GDM1 (cell line): ENCODE measurements at regions not wholly inside any gene's neighbourhood (a gene's known extent, or its start where the extent isn't known, plus 50 kb on each side); places are given as distances from the start of the nearest gene placed in this dataset.
"Not testable (repeated sequence)": the region's sequence is repeated elsewhere in the genome, so short reads cannot be mapped to it uniquely, and the experiment has no call there.

Experiments
- DNase-seq: peaks from one replicate; lab custom pipeline; 2025; lab: John Stamatoyannopoulos, UW

DNA sequence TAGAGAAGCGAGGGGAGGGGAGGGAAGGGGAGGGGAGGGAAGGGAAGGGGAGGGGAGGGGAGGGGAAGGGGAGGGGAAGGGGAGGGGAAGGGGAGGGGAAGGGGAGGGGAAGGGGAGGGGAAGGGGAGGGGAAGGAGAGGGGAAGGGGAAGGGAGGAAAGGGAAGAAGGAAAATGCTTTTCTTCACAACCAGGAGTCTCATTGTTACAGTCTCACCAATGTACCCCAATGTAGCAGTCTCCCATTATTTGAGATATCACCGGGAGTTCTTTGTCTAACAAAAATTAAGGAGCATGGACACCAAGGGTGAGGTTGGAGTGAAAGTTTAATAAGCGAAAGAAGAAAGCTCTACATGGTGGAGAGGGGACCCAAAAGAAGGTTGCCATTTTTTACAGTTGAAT is 1148.0 kb upstream of the ACVR2A start:
- DNase-seq = not testable (repeated sequence)

- no peak for DNase-seq
These were observed 1162.8 kb upstream of the ACVR2A start for GRCh38 chr2:146681991-146682390.

- DNase-seq = no peak
These were observed 1166.3 kb upstream of the ACVR2A start for GRCh38 chr2:146678516-146678915.

DNA sequence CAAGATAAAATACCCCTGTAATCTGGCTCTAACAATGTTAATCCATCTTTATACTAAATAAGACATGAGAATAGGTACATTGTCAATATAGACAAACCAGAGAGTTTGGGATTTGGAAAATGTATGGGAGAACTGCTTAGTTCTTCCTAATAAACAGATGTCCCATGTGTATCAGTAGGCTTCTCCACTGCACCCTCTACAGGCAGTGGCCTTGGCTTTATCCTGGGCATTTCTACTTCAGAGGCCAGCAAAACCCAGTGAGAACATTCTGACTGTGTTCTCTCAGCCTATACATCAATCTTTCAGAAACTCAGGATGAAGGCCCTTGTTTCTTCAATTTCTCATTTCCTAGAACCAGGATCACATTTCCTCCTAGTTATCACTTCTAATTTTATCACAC is 1167.5 kb upstream of the ACVR2A start:
- no peak for DNase-seq

GRCh38 chr2:146669735-146670134 is 1175.1 kb upstream of the ACVR2A start:
- no peak for DNase-seq

GRCh38 chr2:146666340-146666739 is 1178.5 kb upstream of the ACVR2A start:
- no peak for DNase-seq

DNA sequence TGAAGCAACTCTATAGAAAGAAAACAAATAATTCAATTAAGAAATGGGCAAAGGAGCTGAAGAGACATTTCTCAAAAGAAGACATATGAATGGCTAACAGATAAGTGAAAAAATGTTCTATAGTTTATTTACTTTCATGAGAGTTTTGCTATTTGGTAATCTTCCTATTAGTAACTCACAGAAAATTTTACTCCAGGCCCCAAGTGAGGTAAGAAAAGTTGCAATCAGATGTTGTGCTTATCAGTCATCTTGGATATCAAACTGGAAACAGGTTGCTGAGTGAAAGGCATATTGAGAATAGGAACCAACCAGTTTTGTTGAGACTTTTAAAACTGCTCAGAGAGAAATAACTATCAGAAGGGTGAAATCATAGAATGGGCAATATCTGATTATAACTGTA is 1179.0 kb upstream of the ACVR2A start:
- DNase-seq = no peak

DNA sequence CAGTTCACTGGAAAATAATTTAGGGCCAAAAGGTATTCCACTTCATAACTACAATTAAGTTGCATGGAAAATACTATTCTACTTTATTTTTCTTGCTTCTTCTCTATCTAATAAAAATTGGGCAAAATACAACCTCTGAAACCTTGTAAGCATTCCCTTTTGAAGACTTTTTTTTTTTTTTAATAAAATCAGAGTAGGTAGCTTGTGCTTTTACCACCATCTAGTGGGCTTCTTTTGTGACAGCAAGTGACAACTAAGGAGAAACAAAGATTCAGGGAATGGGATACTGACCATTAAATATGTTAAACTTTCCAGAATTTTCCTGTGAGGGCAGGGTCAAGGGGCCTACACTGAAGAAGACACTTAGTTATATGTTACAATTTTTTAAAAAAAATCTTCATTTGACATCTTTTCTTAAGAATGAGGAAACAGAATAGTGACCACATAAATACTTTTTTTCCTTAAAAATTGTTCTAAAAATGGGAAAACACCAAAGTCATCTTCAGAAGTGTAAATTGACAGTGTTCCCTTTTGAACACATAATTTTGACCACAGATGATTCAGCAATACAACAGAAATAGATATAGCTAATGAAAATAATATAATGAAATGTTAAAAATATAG is 1183.2 kb upstream of the ACVR2A start:
- no peak for DNase-seq

DNA sequence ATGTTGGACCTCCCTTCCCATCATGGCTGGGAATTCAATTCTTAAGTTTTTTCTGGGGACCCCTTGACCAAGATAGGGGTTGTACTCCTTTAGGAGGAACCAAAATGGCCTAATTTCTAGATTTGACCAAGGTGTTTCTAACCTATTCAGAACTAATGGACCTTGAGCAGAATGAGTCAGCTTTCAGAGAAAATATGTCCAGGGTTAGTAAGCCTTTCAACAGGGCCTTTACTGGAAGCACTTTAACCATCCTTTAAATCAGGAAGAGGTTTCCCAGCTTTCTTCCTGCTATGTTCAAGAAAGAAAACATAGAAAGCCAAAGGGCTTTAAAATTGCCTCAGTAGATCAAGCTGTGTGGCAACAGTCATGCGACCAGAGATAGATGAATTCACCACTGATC is 1184.9 kb upstream of the ACVR2A start:
- DNase-seq = no peak

DNA sequence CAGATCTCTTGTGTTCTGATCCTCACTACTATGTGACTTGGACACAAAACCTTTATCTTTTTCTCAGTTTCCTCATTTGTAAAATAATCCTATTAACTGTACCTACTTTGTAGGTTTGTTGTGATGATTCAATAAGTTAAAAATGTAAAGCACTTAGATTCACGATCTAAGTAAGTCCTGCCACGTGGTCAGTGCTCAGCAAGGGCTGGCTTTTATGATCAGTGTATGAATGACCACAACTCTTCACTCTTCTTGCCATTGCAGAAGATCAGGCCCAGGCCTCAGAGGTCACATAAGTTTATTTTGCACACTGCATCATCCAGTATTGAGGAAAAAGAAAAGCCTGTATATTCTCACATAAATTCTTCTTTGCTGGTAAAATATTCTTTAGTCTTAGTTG is 1192.5 kb upstream of the ACVR2A start:
- no peak for DNase-seq

DNA sequence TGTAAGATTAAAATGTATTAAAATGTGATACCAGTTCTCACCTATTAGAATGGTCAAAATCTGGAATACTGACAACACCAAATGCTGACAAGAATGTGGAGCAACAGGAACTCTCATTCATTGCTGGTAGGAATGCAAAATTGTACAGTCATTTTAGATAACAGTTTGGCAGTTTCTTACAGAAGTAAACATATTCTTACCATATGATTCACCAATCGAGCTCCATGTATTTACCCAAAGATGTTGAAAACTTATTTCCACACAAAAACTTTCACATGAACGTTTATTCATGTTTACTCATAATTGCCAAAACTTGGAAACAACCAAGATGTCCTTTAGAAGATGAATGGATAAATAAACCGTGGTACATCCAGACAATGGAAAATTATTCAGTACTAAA is 1193.5 kb upstream of the ACVR2A start:
- DNase-seq = no peak

DNA sequence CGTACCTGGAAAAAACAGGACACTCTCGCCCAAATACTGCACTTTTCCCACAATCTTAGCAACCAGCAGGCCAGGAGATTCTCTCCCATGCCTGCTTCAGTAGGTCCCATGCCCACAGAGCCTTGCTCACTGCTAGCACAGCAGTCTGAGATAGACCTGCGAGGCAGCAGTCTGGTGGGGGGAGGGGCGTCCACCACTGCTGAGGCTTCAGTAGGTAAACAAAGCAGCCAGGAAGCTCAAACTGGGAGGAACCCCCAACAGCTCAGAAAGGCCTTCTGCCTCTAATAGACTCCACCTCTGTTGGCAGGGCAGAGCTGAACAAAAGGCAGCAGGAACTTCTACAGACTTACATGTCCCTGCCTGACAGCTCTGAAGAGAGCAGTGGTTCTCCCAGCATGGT is 1202.8 kb upstream of the ACVR2A start:
- DNase-seq = no peak

DNA sequence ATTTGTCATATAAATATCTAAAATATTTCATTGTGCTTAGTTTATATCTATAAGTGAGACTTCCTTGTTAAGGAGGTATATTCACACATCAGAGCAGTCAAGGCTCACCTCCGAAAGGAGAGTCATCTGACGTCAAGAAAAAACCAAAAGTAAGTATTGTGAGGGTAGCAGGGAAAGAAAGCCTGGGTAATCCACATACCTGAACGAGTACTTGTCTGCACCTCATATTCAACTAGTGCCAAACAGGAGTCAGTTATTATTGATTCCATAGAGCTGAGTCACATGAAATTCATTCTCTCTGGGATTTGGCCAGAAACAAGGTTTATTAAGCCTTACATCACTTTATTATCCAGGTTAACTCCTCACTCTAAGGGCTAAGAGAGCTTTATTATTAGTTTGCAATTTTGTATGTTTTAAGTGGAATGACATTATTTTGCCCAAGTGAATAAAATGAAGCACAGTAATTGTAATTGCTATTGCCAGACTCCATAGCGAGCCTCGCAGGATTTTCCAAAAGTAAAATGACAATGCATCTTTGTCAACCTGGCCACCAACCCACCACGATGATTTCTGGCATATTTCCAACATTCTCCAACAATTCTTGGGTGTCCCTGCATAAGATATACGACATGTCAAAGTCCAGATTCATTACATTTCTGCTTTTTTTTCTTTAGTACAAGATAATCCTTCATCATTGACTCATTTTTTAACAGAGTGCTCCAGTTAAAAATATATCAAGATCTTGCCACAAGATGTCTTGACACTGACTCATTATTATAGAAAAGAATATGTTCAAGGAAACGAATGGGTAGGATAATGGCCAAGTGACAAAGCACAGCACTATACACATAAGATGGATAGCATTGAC is 1210.4 kb upstream of the ACVR2A start:
- no peak for DNase-seq

GRCh38 chr2:146633159-146633558 is 1211.7 kb upstream of the ACVR2A start:
- DNase-seq = no peak

DNA sequence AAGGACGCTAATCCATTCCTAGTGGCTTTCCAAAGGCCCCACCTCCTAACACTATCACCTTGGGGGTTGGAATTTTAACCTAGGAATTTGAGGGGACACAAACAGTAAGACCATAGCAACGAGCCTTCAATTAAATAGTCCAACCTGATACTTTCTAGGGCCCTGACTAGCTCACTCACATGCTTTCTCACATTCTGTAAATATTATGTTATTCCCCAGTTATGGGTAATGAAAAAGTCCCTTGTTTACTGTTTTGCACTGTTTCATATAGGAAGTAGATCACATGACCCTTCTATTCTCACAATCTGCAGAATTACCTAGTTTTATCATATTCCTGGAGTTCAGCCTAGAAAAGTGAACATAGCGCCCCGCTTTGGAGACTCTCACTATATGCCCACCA is 1212.1 kb upstream of the ACVR2A start:
- no peak for DNase-seq

- no peak for DNase-seq
These were observed 1220.2 kb upstream of the ACVR2A start for GRCh38 chr2:146624430-146625160.

- no peak for DNase-seq
These were observed 1221.1 kb upstream of the ACVR2A start for GRCh38 chr2:146623771-146624170.

- no peak for DNase-seq
These were observed 1223.2 kb upstream of the ACVR2A start for GRCh38 chr2:146621656-146622055.

DNA sequence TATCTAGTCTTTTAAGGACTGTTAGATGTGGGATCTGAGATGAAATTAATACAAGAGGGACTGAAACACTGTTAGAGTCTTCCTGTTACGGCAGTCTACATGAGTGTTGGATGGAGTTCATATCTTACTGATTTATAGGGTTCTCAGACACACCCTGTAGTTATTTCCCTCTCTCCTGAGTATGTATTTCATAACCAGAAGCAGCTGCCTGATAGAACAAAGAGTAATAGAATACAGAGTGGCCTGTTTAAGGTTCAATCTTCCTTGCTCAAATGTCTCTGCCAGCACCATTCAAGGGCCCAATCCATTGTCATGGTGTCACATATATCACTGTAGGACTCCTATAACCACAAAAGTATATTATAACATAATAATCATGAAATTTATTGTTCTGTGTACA is 1229.1 kb upstream of the ACVR2A start:
- no peak for DNase-seq

GRCh38 chr2:146608490-146608889 is 1236.3 kb upstream of the ACVR2A start:
- DNase-seq = no peak

DNA sequence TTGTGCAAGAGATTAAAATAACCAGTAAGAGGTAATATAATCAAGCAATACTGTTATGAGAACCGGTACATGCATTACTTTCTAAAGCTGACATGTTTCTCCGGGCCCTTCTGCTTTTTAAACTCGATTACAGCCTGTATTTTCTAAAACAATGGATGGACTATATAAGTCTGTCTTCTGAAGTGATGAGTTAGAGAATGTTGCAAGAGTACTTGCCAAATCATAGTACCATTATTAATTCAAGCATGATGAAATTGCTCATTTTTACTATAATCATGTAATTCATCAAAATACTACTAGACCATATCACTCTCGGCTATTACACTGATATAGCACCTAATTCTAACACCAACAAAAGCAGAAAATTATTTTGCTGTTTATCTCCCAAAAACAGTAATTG is 1240.3 kb upstream of the ACVR2A start:
- no peak for DNase-seq

DNA sequence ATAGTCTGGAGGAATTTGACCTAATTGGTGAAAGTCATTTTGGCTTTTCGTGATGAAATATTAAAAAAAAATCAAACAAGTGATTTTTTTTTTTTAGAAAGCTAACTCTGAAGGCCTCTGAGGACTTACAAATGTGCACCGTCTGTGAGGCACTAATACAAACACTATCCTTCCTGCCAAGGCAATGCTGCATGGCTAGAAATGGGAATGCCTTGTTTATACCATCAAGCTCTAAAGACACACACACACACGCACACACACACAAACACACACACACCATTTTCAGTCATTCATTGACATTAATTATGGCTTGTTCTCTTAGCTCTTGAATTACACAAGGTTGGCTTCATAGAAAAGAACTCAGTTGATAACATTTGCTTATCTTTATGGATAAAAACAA is 1242.0 kb upstream of the ACVR2A start:
- no peak for DNase-seq

DNA sequence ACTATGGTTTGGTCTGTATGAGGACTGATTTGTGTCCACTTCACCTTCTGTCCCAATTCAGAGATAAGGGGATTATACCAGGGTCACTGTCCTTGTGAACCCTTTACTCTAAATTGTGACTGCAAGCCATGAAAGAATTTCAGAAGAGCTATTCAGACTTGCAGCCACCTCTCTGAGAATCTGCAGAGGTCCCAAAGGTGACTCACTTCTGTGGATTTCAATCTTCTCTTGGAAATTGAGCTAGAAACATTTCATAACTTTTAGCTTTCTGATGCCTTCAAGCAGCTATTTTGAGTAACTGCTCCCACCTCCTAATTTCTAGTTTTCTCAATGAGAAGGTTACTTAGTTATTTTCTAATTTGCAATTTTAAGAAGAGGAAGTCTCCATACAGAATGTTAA is 1242.4 kb upstream of the ACVR2A start:
- DNase-seq = no peak
